HG03095 (cell line): ENCODE measurements at regions not wholly inside any gene's neighbourhood (a gene's known extent, or its start where the extent isn't known, plus 50 kb on each side); places are given as distances from the start of the nearest gene placed in this dataset.
"Not testable (repeated sequence)": the region's sequence is repeated elsewhere in the genome, so short reads cannot be mapped to it uniquely, and the experiment has no call there.

Experiments used
- ATAC-seq: cut with Tn5 transposase; IDR thresholded peaks from one replicate; pipeline ENCODE4 v1.9.1; 2021; ENCODE audit warnings: moderate library complexity; ENCODE audit not compliant: unreplicated experiment

DNA sequence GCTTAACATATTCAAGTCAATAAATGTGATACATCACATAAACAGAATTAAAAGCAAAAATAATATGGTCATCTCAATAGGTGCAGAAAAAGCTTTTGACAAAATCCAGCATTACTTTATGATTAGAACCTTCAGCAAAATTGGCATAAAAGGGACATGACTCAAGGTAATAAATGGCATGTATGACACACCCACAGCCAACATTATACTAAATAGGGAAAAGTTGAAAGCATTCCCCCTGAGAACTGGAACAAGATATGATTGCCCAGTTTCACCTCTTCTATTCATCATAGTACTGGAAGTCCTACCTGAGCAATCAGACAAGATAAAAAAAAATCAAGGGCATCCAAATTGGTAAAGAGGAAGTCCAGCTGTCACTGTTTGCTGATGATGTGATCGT is 594.7 kb downstream of the DIPK2A start:
- ATAC-seq: no peak

GRCh38 chr3:144569651-144570050 is 598.0 kb downstream of the DIPK2A start:
- ATAC-seq: no peak

GRCh38 chr3:144583871-144584270 is 612.2 kb downstream of the DIPK2A start:
- ATAC-seq: no peak

DNA sequence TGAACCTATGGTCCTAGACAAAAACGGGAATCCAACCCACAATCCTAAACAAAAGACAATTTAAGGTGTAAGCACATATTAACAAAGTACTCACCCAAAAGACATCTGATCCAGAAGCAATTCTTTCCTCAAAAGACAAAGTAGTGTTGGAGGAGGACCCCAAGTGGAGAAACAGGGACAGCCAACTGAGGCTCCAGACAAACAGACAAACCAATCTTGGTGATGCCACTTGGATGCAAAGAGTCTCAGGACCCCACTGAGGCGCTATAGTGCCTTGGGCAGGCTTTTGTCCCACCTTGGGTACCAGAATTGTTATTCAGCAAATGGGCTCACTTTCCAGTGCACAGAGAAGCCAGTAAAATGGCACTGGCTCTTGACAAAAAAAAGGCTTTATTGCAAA is 613.8 kb downstream of the DIPK2A start:
- no peak for ATAC-seq

DNA sequence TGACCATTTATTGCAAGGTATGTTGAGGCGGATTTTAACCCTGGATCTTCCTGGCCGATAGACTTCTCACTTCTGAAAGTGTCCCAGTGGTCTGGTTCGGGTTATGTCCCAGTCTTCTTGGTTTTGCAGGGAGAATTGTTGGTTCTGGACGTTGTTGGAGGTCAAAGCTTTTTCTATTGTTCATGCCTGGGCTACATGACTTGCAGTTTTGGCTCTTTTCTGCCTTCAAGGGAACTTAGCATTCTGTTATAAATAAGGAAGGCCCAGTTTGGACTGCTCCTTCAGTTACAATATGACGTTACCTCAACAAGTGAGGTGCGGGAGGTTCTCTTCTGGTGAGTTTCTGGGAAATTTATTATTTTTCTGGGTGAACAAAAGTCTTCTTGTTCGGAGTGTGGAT is 614.3 kb downstream of the DIPK2A start:
- ATAC-seq: no peak

GRCh38 chr3:144586382-144586781 is 614.8 kb downstream of the DIPK2A start:
- ATAC-seq: no peak

GRCh38 chr3:144590854-144591253 is 619.2 kb downstream of the DIPK2A start:
- no peak for ATAC-seq

DNA sequence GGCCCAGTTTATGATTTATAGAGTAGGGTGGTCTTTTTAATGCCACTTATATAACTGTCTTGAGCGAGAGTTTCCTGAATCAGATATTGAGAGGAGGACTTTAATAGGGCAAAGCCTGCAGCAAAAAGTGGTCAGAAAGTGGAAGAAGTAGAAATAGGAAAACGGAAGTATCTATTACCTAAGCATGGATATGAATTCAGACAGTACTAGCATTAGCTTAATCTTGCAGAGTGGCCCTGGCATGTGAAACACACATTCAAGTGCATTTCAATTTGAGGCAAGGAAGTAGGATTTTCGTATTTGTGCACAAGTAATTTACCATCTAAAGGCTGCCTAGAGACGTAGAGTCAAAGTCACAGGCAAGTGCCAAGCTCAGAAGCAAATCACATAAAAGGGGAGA is 622.3 kb downstream of the DIPK2A start:
- no peak for ATAC-seq

DNA sequence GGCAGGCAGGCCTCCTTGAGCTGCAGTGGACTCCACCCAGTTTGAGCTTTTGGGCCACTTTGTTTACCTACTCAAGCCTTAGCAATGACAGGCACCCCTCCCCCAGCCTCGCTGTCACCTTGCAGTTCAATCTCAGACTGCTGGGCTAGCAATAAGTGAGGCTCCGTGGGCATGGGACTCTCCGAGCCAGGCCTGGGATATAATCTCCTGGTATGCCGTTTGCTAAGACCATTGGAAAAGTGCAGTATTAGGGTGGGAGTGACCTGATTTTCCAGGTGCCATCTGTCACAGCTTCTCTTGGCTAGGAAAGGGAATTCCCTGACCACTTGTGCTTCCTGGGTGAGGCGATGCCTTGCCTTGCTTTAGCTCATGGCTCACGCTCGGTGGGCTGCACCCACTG is 648.6 kb downstream of the DIPK2A start:
- ATAC-seq: not testable (repeated sequence)

GRCh38 chr3:144622845-144623244 is 651.2 kb downstream of the DIPK2A start:
- no peak for ATAC-seq

- ATAC-seq: no peak
Observed at GRCh38 chr3:144624656-144625055, 653.0 kb downstream of the DIPK2A start.

DNA sequence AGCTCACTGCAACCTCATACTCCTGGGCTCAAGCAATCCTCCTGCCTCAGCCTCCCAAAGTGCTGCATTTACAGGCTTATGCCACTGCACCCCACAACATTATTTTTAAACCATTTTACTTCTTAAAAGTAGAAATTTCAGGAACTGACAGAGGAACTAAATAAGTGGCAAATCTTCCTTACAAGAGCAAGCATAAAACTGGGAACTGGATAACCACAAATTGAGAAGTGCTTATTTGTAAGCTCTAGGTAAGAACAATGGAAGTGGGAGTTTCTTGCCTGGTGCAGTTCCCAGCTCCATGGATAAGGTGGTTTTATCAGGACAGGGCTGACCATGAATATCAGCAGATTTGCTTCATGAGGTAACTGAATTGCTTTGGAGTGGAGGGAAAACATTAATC is 655.2 kb downstream of the DIPK2A start:
- ATAC-seq: no peak

DNA sequence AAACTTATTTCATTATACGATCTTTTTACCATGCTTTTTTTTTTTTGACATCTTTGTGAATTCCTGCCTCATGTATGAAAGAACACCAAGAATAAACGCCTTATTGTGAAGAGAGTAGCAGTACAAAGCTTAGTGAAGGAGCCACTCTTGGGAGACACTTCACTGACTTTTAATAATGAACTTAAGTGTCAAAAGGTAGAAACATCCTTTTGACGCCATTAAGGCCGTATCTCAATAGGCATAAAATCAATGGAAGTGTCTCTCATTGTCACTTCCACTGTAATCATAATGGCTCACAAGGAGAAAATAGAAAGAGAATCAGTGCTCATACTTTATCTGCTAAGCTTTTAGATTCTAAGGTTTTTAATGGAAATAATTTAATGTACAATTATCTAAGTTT is 657.8 kb downstream of the DIPK2A start:
- no peak for ATAC-seq

DNA sequence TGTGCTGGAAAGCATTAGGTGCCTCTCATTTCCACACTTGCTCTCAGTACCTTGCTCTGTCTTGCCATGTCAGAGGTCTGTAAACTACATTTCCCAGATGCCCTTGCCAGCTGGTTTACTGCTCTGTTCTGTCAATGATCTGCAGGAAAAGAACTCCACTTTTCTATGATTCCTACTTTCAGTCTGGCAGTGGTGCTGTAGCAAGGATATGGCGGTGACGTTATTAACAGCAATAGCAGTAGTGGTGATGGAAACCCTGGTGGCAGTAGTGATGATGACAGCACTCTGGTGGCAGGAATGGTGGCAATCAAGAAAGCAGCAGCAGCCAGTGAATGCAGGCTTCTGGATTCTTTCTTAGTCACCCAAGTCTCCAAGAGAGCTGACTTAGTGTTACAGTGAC is 665.2 kb downstream of the DIPK2A start:
- ATAC-seq: no peak

- ATAC-seq: no peak
Observed at GRCh38 chr3:144638009-144638408, 666.4 kb downstream of the DIPK2A start.

DNA sequence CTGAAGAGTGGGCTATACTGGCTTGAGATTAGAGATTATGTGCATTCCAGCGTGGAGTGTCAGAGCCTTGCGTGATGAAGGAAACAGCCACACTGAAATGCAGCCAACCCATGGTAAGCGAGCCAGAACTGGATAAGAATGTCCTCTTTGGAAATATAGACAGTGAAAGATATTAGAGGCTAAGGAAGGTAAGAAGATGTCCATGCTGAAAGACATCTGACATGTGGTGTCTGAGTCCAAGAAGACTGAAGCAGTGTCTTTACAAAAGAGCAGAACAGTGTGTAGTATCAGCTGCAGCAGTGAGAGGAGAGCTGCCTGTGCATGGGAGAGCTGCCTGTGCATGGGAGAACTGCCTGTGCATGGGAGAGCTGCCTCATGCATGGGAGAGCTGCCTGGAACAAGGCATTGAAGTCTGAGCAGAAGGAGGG is 672.2 kb downstream of the DIPK2A start:
- ATAC-seq: no peak

DNA sequence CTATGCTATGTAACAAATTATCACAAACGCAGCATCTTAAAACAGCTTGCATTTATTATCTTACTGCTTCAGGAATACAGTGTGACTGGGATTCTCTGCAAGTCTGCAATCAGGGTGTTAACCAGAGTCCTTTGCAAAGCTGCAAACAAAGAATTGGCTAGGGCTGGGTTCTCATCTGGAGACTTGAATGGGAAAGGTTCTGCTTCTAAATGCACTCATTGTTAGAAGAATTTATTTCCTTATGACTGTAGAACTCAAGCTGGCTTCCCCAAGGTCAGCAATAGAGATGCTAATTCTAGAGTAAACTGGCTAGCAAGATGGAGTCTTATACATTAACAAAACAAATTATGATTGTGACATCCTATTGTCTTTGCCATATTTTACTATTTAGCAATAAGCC is 673.7 kb downstream of the DIPK2A start:
- no peak for ATAC-seq

DNA sequence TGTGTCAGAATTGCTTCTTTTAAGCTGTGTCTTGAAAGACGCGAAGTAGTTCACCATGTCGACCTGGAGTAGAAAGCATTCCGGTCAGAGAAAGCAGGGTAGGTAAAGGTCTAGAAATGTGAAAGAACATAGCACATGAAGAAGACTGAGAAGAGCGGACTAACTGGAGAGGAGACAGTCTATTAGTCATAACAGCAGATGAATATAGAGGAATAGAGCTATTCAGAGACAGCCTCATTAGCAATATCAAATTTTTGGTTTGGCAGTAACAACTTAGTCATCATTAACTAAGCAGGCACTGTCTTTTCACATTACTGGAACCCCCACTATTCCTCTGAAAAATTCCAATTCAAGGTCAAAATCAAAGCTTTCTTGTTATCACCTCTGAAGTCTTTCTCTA is 678.8 kb downstream of the DIPK2A start:
- no peak for ATAC-seq

DNA sequence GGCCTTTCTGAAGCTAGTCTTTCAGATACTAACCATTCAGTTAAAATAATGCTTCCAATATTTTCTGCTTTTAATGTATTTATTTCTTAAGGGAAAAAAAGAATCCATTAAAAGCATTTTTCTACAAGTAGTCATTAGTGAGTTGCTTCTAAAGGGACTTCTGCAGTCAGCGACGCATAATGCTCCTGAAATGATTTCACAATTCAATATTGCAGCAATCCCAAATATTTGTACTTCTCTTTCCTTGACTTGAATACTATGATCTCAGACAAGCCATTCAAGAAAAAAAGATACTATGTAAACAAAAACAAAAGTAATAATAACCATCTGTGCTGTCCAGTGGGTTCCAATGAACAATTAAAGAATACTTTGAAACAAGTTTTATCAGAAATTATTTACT is 681.0 kb downstream of the DIPK2A start:
- ATAC-seq: no peak

DNA sequence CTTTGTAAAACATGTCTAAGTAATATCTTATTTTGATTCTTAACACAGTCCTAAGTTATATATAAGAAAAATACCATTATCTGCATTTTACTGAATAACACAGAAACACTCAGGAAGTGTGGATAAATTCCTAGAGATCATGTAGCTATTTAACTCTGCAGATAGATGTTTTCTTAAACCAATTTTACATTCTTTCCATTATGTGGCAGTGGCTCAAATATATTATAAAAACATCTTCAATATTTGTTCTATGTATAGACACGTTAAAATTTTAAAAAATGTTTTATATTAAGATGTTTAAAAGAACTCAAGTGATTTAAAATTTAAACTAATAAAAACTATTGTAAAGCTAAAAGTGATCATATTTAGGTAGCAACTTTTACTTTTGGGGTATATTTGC is 683.8 kb downstream of the DIPK2A start:
- ATAC-seq: no peak

DNA sequence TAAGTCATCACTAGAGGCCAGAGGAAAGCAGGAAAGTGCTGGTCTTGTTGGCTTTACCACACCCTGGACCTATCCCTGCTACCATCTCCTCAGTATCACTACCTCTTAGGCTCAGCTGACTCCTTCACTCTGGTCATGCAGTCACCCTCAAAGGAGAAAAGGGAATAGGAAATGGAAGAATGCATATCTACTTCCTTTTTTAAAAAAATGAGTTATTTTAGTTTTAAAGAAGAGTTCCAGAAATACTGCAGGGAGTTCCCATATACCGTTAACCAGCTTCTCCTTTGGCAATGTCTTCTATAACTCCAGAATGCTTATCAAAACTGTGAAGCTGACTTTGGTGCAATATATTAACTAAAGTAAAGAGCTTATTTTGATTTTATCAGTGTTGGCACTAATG is 688.6 kb downstream of the DIPK2A start:
- ATAC-seq: no peak

- ATAC-seq: no peak
Observed at GRCh38 chr3:144662729-144663128, 691.1 kb downstream of the DIPK2A start.

DNA sequence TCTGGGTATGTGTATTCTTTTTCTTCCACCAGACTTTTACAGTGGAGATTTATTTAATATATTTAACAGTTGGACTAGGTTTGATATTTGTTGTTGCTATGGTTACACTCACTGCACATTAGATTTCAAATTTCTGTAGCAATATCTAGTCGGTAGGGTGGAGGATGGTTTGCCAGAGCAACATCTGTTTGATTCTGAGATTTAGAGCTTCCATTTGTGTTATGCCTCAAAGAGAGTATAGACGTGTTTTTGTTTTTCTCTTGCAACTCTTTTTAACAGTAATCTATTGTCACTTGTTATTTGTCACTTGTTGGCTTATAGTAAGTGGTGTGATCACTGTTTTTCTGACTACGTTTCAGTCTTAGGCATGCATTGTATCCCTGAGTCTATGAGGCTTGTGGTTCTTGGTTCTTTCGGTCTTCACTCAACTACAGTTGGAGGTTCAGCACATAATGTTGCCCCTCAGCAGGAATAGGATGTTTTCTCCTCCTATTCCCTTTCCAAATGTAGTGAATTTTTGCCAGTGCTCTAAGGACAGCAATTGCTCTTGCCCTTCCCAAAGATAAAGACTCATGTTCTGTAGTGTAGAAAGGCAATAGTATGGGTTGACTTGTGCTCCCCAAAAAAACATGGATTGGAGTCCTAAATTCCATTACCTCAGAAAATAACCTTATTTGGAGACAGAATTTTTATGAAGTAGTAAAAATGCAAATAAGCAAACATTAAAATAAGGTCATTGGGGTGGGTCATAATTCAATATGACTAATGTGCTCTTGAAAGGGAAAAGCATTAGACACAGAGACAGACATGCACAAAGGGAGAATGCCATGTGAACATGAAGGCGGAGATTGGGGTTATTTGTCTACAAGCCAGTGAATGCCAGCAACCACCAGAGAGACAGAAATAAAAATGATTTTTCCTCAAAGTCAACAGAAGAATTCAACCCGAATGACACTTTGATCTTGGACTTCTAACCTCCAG is 692.1 kb downstream of the DIPK2A start:
- no peak for ATAC-seq
